ENCODE measurements at regions not wholly inside any gene's neighbourhood (a gene's known extent, or its start where the extent isn't known, plus 50 kb on each side); places are given as distances from the start of the nearest gene placed in this dataset.

DNA sequence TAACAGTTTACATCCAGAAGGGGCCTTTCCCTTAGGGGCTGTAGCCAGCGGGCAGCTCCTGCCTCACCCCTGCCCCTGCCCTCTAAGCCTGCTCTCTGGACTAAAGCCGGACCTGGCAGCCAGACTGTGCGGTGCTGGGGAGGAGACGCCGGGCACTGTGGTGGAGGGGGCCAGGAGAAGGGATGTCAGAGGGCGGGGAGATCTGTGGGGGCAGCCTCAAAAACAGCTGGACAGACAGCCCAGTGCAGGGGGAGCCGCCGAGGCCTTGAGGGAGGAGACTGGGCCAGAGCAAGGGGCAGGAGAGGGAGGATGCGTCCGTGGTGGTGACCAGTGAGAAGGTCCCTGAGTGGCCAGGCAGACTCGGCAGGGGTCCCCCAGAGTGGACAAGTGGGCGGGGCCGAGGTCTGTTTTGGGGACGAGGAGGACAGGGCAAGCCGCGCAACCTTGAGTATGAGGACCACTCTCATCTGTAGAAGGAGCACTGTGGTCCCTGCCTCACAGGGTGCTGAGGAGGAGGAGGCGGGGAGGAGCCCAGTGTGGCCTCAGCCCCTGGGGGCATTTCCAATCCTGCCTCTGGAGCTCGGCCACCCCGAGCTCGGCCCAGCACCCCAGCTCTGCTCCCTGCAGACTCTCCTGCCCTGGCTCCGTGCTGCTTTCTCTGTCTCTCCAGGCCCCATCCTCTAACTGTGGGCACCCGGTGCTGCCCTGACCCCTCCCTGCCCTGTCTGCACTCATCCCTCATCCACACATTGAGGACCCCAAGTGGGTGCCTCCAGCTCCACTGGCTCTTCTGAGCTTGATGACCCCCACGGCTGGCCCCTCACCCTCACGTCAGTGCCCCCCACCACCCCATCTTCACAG, 59.2 kb upstream of the NKX1-1 start:
- peak; percentile 51 for DNase-seq (ENCODE audit: insufficient read length, low spot score, missing footprints)
- TF ChIP-seq, protein P1, sequence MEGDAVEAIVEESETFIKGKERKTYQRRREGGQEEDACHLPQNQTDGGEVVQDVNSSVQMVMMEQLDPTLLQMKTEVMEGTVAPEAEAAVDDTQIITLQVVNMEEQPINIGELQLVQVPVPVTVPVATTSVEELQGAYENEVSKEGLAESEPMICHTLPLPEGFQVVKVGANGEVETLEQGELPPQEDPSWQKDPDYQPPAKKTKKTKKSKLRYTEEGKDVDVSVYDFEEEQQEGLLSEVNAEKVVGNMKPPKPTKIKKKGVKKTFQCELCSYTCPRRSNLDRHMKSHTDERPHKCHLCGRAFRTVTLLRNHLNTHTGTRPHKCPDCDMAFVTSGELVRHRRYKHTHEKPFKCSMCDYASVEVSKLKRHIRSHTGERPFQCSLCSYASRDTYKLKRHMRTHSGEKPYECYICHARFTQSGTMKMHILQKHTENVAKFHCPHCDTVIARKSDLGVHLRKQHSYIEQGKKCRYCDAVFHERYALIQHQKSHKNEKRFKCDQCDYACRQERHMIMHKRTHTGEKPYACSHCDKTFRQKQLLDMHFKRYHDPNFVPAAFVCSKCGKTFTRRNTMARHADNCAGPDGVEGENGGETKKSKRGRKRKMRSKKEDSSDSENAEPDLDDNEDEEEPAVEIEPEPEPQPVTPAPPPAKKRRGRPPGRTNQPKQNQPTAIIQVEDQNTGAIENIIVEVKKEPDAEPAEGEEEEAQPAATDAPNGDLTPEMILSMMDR (IDR thresholded peaks at IDR 0.05; ENCODE audit: extremely low read depth, low read depth, low read length): no peak
- Histone ChIP-seq H3K4me2 (ENCODE audit: insufficient read depth, low read length) (no peak overlapping the region), H3K27ac (ENCODE audit: low read depth, low read length) (no peak overlapping the region), H3K4me1 (ENCODE audit: insufficient read depth, low read length) (no peaks in the 10 kb centered on the region), H3K27me3 (ENCODE audit: insufficient read depth, low read length) (peaks cover 25% of the 10 kb centered on the region), H4K20me1 (ENCODE audit: insufficient read depth, low read length) (no peaks in the 10 kb centered on the region), H3K4me3 (ENCODE audit: insufficient read depth, low read length) (no peak overlapping the region), H3K9me3 (ENCODE audit: low read depth, low read length) (no peaks in the 10 kb centered on the region), H2AFZ (ENCODE audit: low read length) (no peak overlapping the region), H3K36me3 (ENCODE audit: insufficient read depth, low read length) (no peaks in the 10 kb centered on the region), H3K79me2 (ENCODE audit: insufficient read depth, low read length) (no peaks in the 10 kb centered on the region)

DNA sequence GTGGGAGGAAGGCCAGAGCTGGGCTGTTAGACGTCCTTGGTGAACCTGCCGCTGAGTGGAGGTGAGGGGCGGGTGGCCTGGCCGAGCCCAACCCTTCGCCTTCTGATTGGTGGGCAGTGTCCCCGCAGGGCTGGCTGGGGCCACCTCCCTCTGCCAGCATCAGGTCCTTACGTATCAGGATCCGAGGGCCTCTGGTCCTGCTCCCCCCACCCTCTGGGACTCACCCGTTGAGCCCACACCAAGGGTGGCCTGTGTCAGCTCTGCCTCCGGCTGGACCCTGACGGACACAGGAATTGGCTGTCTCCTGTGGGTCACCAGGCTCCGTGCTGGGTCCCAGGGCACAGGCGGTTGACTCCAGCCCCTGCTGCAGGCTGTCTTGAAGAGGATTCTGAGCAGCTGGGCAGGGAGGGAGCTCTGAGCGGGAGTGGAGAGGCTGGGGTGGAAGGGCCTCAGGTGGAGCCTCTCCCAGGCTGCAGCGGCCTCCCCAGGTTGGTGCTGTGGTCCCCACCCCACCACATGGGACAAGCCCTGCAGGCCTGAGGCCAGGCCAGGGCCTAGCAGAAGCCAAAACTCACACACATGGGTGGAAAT, 58.4 kb upstream of the NKX1-1 start:
- no peaks in the 10 kb centered on the region for H3K36me3 ChIP-seq (ENCODE audit: insufficient read depth, low read length)
- no peaks in the 10 kb centered on the region for H3K9me3 ChIP-seq (ENCODE audit: low read depth, low read length)
- DNase-seq (ENCODE audit: insufficient read length, low spot score, missing footprints): peak; percentile 58
- no peaks in the 10 kb centered on the region for H4K20me1 ChIP-seq (ENCODE audit: insufficient read depth, low read length)
- peaks cover 25% of the 10 kb centered on the region for H3K27me3 ChIP-seq (ENCODE audit: insufficient read depth, low read length)
- H3K79me2 ChIP-seq (ENCODE audit: insufficient read depth, low read length): no peaks in the 10 kb centered on the region
- no peak overlapping the region for H2AFZ ChIP-seq (ENCODE audit: low read length)
- TF ChIP-seq, protein P1 (IDR thresholded peaks at IDR 0.05; ENCODE audit: extremely low read depth, low read depth, low read length): no peak
- H3K4me1 ChIP-seq (ENCODE audit: insufficient read depth, low read length): no peaks in the 10 kb centered on the region
- no peak overlapping the region for H3K4me3 ChIP-seq (ENCODE audit: insufficient read depth, low read length)
- no peak overlapping the region for H3K4me2 ChIP-seq (ENCODE audit: insufficient read depth, low read length)
- no peak overlapping the region for H3K27ac ChIP-seq (ENCODE audit: low read depth, low read length)

- H3K4me2 ChIP-seq (ENCODE audit: insufficient read depth, low read length): no peak overlapping the region
- no peaks in the 10 kb centered on the region for H4K20me1 ChIP-seq (ENCODE audit: insufficient read depth, low read length)
- H2AFZ ChIP-seq (ENCODE audit: low read length): no peak overlapping the region
- no peak overlapping the region for H3K27ac ChIP-seq (ENCODE audit: low read depth, low read length)
- H3K4me3 ChIP-seq (ENCODE audit: insufficient read depth, low read length): no peak overlapping the region
- DNase-seq (ENCODE audit: insufficient read length, low spot score, missing footprints): peak; percentile 59
- H3K36me3 ChIP-seq (ENCODE audit: insufficient read depth, low read length): no peaks in the 10 kb centered on the region
- H3K27me3 ChIP-seq (ENCODE audit: insufficient read depth, low read length): peaks cover 25% of the 10 kb centered on the region
- no peaks in the 10 kb centered on the region for H3K79me2 ChIP-seq (ENCODE audit: insufficient read depth, low read length)
- H3K9me3 ChIP-seq (ENCODE audit: low read depth, low read length): no peaks in the 10 kb centered on the region
- TF ChIP-seq, protein P1 (IDR thresholded peaks at IDR 0.05; ENCODE audit: extremely low read depth, low read depth, low read length): no peak
- H3K4me1 ChIP-seq (ENCODE audit: insufficient read depth, low read length): no peaks in the 10 kb centered on the region
These were observed 57.8 kb upstream of the NKX1-1 start for GRCh38 chr4:1463927-1464540.

All from osteoblast (primary cell).